Fibroblast of skin of scalp (primary cell): ENCODE measurements at regions not wholly inside any gene's neighbourhood (a gene's known extent, or its start where the extent isn't known, plus 50 kb on each side); places are given as distances from the start of the nearest gene placed in this dataset.
A peak's percentile ranks its signal among the peaks of the same experiment; 100 is the strongest.

Experiments
- DNase-seq: peaks from one replicate; pipeline ENCODE4 v3.0.0-alpha.2; 2013

DNA sequence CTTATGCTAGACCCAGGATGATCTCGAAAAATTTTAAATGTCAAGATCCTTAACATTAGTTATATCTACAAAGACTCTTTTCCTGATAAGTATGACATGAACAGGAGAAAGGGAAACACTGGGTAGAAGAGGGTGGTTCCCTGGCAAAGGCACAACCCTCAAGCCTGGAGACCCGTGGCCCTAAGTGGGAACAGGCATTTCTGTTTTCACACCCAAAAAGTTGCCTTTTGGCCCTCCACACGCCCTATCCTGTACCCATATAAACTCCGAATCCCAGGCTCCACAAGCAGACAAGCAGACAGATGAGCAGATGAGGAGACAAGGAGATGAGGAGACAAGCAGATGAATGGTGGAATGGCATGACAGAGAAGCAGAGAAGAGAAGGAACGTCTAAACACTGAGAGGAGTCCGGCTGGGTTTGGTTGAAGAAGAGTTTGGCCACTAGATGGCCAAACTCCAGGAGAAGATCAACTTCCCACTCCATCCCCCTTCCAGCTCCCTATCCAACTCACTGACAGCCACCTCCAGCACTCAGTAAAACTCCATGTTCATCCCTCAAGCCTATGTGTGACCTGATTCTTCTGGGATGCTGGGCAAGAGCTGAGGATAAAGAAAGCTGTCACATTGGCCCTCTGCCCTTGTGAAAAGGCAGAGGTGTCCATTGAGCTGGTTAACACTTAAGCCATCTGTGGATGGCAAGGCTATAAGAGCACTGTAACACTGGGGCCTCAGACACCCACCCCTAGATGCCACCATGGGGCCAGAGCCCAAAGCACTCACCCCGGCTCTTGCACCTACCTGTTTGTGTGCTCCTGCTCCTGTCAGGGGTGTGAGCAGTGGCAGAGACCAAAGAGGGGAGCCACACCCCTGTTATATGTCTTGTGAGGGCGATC, 139.6 kb upstream of the FAM20A start:
- no peak for DNase-seq

DNA sequence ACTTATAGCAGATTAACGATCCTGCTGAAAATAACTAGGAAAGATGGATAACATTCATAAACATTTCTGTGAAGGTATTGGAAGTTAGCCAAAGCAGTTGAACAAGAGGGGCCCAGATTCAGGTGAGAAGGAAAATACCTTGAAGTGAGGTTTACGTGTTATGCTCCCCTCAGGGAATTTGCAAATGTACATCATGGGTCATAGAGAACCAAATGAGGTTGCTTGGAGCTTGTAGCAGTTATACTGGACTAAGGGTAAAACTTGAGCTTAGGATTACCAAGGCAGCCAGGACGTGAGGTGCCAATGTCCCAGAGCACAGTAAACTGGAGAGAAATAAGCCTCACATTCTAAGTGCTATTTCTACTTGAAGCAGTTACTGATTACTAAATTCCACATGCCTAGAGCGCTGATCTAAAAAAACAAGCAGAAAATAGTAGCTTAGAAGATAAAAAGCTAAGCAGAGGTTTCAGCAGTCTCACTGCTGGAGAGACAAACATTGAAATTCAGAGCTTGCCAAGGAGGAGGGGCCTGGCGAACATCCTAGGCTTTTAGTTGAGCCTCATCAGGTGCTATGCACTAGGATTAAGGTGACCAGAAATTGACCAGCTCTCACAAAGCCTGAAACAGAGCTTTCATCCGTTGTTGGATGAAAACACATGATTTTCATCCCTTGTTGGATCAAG, 136.7 kb upstream of the FAM20A start:
- no peak for DNase-seq

DNA sequence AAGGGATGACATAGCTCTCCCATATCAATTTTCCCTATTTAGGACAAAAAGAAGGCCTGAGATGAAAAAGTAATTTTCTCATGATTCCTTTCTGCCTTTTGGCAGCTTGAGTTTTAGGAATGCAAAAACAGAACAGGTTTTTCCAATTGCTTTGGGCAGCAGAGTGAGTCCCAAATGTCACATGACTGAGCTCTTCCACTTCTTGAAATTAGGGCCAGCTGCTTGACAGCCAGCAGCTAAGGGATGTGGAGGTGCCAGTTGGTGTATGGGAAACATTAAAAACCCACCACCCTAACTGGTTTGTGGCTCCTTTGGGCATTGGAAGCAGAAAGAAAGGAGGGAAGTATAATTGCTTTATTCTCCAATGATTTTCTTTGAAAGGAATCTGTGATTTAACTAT, 133.8 kb upstream of the FAM20A start:
- DNase-seq: no peak

DNA sequence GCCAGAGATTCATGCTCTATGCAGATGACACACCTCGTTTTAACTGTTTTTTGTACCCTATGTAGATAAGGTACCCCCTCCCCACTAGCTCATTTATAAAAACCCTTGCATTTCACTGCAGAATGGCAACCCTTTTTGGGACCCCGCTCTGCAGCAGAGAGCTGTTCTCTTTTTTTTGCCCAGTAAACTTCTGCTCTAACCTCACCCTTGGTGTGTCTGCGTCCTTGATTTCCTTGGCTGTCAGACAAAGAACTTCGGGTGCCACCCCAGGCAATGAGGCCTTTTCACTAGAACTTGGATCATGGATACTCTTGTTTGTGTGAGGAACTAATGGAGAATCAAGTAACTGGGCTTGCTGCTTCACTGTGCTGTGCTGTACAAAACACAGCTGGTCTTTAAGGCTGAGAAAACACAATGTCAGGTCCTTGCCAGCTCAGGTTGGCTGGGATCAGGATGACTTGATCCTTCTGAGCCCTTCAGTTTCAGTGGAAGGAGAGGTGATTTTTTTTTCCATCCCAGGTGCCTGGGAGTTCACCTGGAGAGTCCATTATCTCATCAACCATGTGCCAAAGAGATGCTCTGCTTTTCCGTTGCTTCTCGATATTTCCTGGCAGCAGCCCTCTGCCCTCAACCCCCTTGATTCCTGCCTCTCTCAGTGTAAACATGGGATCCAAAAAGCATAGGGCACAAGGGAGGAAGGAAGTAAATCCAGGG, 133.2 kb upstream of the FAM20A start:
- DNase-seq: no peak

DNA sequence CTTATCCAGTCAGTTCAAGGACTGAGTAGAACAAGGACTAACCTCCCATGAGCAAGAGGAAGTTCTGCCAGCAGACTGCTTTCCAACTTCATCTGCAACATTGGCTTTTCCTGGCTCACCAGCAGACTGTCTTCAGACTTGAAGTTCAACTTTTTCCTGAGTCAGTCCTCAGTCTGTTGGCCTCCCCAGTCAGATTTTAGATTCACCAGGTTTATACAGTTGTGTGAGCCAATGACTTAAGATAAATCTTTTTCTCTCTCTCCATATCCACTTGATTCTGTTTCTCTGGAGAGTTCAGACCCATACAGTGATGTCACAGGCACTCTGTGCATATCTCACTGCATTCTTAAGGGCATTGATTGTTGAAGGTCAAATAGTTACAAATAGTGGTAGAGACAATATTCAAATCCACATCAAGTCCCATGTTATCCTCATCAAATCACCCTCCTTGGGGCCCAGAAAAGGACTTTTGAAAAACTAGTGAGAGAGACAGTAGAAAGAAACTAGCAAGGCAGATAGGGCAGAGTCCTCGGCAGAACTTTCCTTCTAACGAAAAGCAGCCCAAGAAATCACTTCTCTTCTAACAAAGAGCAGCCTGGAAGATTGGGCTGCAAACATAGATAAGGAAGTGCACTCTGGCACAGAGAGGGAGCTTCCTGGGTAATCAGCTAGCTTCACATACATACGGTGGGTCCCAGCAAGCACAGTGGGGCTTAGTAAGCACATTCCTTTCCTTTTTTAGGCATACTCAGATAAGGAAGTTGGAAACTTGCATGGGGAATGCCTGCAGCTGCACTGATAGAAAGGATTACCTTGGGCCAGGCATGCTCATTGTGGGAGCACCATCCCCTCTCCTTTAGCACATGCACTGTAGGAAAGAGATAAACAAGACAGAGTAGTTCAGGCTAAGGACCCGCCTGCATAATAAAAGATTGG, 132.3 kb upstream of the FAM20A start:
- DNase-seq: peak; percentile 53

DNA sequence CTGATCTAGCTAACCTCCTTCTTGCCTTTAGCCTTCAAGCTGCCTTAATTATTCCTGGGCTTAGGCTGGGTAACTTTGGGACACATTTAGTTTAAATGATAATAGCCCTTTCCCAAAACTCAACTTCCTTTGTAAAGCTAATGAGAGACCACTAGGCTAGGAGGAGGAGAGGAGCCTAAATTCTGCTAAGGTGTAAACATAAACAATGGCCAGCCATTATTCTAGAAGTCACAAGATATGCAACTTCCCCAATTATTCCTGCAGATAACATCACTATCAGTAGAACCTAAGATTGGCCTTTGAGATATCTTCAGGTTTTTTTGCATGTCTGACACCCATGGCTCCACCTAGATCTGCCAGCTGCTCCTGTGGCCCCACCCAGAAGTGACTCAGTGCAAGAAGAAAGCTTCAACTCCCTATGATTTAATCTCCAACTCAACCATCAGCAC, 131.2 kb upstream of the FAM20A start:
- DNase-seq: no peak

DNA sequence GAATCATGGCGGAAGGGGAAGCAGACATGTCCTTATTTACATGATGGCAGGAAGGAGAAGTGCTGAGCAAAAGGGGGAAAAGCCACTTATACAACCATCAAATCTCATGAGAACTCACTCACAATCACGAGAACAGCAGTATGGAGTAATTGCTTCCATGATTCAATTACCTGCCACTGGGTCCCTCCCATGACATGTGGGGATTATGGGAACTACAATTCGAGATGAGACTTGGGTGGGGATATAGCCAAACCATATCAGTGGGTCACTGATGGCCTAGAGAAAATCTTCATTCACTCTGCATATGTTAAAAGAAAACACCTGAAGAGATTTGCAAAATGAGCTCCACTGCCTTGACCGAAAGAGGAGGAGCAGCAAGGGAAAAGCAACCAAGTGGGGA, 130.3 kb upstream of the FAM20A start:
- DNase-seq: no peak

DNA sequence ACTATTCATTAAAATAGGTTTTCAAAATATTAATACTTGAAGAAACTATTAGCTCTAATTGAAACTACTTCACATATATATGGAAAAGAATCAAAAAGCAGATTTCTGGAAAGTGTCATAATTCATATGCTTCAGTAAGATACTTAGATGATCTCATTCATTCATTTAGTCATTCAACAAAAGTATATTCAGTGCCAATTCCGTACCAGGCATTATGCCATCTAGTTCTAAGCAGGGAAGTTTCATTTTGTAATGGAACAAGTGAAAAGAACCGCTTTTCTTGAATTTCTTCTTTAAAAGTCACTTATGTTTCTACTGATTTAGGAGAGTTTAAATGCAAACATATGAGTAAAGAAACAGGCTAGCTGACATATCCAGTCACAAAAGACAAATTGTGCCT, 118.3 kb upstream of the FAM20A start:
- no peak for DNase-seq

DNA sequence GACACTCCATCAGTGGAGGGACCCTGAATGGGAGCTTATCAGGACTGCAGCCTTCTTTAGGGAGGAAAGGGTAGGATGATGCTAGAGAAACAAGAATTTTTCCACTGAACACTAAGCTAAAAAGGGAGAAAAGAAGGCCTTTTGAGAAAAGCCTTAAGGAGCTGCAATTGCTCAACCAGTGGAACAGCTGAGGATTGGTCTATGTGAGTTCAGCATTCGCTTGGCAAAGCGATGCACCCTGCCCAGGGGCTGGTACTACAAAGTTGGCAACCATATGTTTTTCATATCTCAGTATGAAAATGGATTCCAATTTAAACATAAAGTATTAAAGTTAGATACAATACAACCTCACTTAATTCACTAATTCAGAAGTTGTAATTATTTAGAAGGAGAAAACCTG, 117.8 kb upstream of the FAM20A start:
- no peak for DNase-seq

DNA sequence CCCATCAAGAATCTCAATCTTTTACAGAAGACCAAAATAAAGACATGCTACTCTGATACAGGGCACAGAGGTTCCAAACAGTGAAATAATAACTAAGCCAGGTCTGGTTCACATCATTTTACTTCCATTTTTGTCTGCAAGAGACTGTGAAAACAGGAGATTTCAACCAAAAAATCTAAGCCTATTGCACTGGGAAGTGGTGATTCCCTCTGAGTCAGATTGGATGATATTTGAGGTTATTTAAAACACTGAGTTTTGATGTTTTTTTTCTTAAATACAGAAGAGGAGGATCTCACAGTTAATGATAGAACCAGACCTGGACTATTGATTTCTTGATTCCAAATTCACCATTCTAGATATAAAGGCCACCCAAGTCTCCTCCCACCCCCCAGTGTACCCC, 117.3 kb upstream of the FAM20A start:
- DNase-seq: no peak

DNA sequence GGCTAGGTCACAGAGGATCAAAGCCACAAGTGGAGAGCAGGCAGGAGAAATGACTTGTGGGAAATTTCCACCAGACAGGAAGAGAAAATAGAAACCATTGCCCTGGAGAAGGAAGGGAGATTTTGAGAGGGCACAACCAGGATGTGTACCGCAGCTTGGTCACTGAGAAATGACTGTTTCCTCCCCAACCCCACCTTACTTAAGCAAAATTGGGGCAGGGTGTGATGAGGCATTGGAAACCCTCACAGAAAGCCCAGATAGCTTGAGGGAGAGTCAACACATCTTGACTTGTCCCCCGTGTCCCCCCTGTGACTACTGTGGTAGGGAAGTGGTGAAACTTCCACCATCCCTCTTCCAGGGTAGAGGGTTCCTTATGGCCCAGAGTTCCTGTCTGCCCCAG, 113.5 kb upstream of the FAM20A start:
- DNase-seq: no peak

DNA sequence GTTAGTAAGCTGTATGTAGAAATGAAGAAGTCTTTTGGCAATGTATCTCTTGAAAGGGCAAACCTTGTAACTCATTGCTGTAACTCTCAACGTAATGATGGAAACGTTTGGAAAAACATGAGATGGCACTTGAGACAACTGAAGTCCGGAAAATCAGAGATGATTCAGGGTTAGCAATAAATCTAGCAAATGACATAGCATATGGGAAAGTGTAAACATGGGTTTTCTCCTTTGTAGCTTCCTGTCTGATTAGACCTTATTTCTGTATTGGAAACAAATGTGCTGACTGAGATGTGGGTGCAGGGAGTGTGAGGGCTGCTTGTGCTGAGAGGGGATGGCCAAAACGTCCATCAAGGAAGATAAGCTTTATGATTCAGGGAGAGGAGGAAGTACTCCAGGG, 110.7 kb upstream of the FAM20A start:
- DNase-seq: peak; percentile 11

DNA sequence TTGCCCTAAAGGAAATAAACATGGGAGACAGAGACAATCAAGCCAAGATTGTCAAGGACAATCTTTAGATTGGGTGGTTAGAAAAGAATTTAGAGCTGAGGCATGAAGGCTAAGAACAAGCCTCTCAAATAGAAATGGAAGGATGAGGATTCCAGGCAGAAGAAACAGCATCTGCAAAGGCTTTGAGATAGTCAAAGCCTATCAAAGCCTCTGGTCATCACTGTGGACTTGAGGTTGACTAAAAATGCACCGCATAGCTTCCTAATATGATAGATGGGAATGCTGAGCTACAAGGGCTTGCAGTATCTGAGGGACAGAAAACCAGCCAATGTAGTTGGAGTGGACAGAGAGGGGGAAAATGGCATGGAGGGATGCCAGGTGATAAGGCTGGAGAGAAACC, 109.8 kb upstream of the FAM20A start:
- DNase-seq: peak; percentile 8

DNA sequence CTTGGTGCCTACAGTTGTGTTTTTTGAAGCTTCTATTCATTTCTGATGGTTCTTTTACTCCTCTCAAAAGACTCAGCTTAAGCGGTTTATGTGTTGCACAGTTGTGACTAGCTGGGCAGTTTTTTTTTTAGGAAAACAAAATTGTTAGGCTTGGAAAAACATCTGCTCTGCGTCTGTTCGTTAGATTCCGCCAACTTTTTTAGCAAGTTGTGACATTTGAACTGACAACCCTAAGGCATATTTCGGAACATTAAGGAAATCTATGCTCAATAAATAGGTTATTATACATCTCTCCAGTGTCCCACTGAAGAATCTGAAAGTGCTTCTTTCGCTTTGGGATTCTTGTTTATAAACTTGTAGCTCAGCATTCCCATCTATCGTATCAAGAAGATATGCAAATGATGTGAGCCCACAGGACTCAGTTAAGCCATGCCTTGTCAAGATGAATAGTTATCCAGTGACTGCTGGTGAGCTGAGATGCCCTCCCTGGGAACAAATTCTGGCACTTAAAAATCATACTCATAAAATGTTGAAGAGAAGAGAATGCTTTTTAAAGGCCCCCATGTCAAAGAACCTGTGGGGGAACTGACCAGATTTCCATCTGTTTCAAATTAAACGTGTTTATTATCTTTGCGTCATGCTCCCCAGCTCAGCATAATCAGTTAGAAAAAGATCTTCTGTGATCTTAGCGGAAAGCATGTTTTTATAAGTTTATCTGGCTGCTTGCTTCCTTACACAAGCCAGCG, 109.0 kb upstream of the FAM20A start:
- peak; percentile 69 for DNase-seq

DNA sequence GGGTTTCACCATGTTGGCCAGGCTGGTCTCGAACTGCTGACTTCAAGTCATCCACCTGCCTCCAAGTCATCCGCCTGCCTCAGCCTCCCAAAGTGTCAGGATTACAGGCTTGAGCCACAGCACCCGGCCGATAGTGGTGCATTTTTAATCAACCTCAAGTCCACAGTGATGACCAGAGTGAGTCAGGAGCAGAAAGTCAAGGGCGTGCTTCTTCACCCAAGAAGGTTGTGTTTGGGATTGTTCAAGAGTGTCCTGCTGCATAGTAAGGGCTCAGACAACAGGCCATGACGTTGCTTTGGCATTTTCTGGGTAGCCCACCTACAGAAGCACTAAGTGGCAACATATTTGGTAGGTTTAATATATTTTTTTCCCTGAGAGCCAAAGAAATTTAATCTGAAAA, 108.3 kb upstream of the FAM20A start:
- DNase-seq: no peak

DNA sequence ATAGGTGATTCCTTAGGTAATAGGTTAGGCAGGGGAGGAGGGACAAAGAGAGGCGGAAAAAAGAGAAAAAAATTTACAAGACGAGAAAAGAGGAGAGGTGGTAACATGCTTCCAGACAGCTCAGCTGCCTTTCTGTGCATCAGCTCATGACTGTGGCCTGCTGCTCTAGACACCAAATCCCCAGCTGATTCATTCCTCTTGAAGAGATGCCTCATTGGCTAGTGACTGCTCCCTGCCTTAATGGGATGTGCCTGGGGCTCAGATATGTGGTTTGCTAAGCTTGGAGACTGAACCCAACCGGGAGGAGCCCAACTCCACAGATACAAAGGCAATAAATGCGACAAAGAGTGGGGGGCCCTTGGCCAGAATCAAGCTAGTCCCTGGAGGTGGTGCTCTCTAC, 105.9 kb upstream of the FAM20A start:
- peak; percentile 82 for DNase-seq

DNA sequence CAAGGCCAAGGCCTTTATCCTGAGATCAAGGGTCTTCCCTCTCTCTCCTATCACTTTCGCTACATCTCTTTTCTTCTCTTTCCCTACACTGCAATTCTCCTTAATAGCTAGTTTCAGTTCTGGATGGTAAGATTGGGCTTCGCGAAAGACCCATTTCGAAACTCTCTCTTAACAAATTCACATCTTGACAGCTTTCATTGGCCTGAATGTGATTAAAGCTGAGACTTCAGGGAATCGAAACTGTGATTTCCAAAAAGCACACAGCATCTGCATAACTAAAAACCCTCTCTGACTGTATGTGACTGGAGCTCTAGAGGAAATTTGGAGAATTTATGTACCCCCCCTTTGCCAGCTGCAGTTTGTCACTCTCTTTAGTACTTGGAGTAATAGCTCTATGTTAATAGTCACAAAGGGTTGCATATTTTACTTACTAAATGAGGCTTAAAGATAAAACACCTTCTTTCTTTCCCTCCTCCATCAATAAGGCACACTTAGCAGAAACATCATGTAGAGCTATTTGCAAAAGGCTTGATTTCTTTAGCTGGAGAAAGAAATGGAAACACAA, 105.3 kb upstream of the FAM20A start:
- DNase-seq: no peak

DNA sequence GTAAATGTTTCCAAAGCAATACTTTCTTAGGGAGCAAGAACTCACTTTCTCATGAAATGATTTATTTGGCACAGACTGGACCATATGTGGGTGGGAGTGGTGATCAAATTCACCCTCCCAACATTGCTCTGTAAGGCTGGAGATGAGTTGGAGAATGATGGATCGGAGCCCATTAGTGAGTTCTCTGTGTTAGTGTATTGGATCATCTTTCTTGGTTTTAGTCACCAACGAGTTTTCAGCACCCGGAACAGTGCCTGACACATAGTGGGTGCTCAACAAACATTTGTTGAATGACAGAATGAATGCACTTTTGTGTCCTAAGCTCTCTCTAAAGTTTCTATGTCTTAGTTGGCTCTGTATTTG, 104.5 kb upstream of the FAM20A start:
- DNase-seq: peak; percentile 50

DNA sequence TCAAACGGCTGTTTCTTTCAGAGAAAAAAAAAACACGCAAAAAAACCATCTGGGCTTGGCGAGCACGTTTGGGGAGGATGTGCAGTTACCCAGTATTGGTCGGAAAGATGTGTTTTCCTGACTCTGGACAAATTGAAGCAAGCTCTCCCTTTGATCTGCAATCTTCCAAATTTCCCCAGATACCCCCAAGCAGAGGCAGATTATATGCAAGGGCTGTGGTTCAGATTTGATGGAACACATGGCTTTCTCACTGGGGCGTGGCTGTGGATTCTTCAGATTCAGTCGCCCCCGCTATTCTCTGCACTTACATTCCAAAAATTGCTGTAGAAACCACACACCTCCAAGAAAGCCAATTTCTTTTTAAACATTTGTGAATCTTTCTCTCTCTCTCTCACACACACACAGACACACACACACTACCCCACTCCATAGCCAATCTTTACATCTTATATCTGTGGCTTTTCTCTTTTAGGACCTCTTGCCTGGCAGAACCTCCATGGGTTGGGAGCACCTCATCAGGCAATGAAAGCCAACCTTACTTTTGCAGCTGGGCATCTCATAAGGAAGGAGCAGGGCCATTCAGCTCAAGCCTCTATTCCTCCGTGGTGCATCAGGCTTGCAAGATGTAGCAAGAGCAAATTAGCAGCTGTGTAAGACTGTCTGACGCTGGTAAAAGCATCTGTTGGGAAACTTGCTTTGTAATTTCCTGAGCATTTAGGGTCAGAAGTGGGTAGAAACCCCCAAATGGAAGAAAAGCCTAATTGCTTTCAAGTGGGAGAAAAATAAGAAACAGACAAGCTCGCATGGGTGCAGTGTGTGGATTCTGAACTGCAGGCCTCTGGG, 103.9 kb upstream of the FAM20A start:
- DNase-seq: peak; percentile 85

DNA sequence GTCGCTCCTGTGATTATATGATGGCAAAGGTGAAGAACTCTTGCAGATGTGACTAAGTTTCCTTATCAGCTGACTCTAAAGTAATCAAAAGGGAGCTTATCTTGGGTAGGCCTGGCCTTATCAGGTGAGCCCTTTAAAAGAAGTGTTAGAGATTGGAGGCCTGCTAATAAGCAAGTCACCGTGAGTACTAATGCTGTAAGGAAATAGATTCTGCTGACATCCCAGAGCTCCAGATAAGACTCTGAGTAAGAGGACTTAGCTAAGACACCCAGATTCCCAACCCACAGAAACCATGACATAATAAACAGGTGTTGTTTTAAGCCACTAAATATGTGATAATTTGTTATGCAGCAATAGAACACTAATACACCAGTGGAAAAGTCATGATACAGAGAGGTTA, 99.9 kb upstream of the FAM20A start:
- DNase-seq: no peak
